Endodermal cell (in vitro differentiated cells): ENCODE measurements at regions not wholly inside any gene's neighbourhood (a gene's known extent, or its start where the extent isn't known, plus 50 kb on each side); places are given as distances from the start of the nearest gene placed in this dataset.

Experiments
- DNase-seq: peaks from one replicate; pipeline ENCODE4 v3.0.0-alpha.2; 2017
- H3K27ac ChIP-seq: 2 replicates; pipeline ENCODE4 v1.5.1; 2013; ENCODE audit warnings: mild to moderate bottlenecking, low read depth, low read length, moderate library complexity
- H3K27me3 ChIP-seq: 2 replicates; pipeline ENCODE4 v1.6.1; 2013; ENCODE audit warnings: mild to moderate bottlenecking, low read length, moderate library complexity; ENCODE audit not compliant: insufficient read depth, control insufficient read depth, poor library complexity, severe bottlenecking
- H3K36me3 ChIP-seq: 2 replicates; pipeline ENCODE4 v1.7.0; 2013; ENCODE audit warnings: mild to moderate bottlenecking, low read length, moderate library complexity; ENCODE audit not compliant: control insufficient read depth, insufficient read depth
- H3K4me1 ChIP-seq: one replicate; pipeline ENCODE4 v1.7.0; 2013; ENCODE audit warnings: low read length; ENCODE audit not compliant: control insufficient read depth, insufficient read depth
- H3K4me3 ChIP-seq: 2 replicates; pipeline ENCODE4 v1.5.1; 2013; ENCODE audit warnings: mild to moderate bottlenecking, low read length, moderate library complexity
- H3K9ac ChIP-seq: 2 replicates; pipeline ENCODE4 v1.6.1; 2013; ENCODE audit warnings: mild to moderate bottlenecking, low read length, moderate library complexity; ENCODE audit not compliant: poor library complexity, severe bottlenecking; ENCODE audit errors: extremely low read depth
- H3K9me3 ChIP-seq: 2 replicates; pipeline ENCODE4 v1.6.1; 2013; ENCODE audit warnings: mild to moderate bottlenecking, low read length, moderate library complexity; ENCODE audit not compliant: control insufficient read depth
- H3K27ac Mint-ChIP-seq: 2 replicates; pipeline ENCODE4 v1.8.0; 2020; ENCODE audit warnings: mixed read lengths
- H3K27me3 Mint-ChIP-seq: 2 replicates; pipeline ENCODE4 v1.8.0; 2021; ENCODE audit warnings: mild to moderate bottlenecking, mixed read lengths; ENCODE audit not compliant: insufficient read depth
- H3K36me3 Mint-ChIP-seq: 2 replicates; pipeline ENCODE4 v1.8.0; 2020; ENCODE audit warnings: low read depth, mixed read lengths
- H3K4me1 Mint-ChIP-seq: 2 replicates; pipeline ENCODE4 v1.8.0; 2020; ENCODE audit warnings: mixed read lengths
- H3K4me3 Mint-ChIP-seq: 2 replicates; pipeline ENCODE4 v1.8.0; 2020; ENCODE audit warnings: mild to moderate bottlenecking, moderate library complexity, mixed read lengths
- H3K9me3 Mint-ChIP-seq: 2 replicates; pipeline ENCODE4 v1.8.0; 2020; ENCODE audit warnings: mild to moderate bottlenecking, mixed read lengths
- CTCF ChIP-seq: fragments of 200-600 bp; sonication (generic); conservative IDR thresholded peaks from 2 replicates; pipeline ENCODE4 v1.5.0; 2021; ENCODE audit warnings: antibody characterized with exemption, mild to moderate bottlenecking
- WGBS, 2 experiments: methylation state at CpG; one replicate each; pipeline versions ENCODE4 v1.1.5 to v1.1.7; 2013; ENCODE audit warnings: missing lambda C conversion rate in 2 of 2, mixed read lengths in 1 of 2; ENCODE audit not compliant: insufficient coverage in 1 of 2, insufficient read length in 1 of 2; 5-methylcytosine and 5-hydroxymethylcytosine counted together

- DNase-seq, result no peak
- Mint-ChIP-seq H3K27me3 (no peaks in the 10 kb centered on the region), H3K9me3 (no peaks in the 10 kb centered on the region), H3K27ac (no peak overlapping the region), H3K4me1 (no peaks in the 10 kb centered on the region), H3K36me3 (no peaks in the 10 kb centered on the region), H3K4me3 (no peak overlapping the region)
- WGBS, 2 experiments, result 88% methylated on average over 1 of the region's 1 CpG; no CpG with 5 or more reads in 1 of the 2 experiments
- Histone ChIP-seq H3K4me3 (no peak overlapping the region), H3K27me3 (no peaks in the 10 kb centered on the region), H3K4me1 (no peaks in the 10 kb centered on the region), H3K9ac (no peak overlapping the region), H3K36me3 (no peaks in the 10 kb centered on the region), H3K9me3 (no peaks in the 10 kb centered on the region), H3K27ac (no peak overlapping the region)
- no peak for TF ChIP-seq CTCF
Observed at GRCh38 chr1:188244681-188245080, 1415.9 kb downstream of the PLA2G4A start.

- Histone ChIP-seq H3K36me3 (no peaks in the 10 kb centered on the region), H3K9ac (no peak overlapping the region), H3K9me3 (no peaks in the 10 kb centered on the region), H3K27me3 (no peaks in the 10 kb centered on the region), H3K4me1 (no peaks in the 10 kb centered on the region), H3K4me3 (no peak overlapping the region), H3K27ac (no peak overlapping the region)
- WGBS, 2 experiments, result 77 to 100% methylated on average over 1 of the region's 1 CpG
- Mint-ChIP-seq H3K27ac (no peak overlapping the region), H3K36me3 (no peaks in the 10 kb centered on the region), H3K9me3 (no peaks in the 10 kb centered on the region), H3K4me1 (no peaks in the 10 kb centered on the region), H3K27me3 (no peaks in the 10 kb centered on the region), H3K4me3 (no peak overlapping the region)
- no peak for DNase-seq
- TF ChIP-seq CTCF, result no peak
Observed at GRCh38 chr1:188247255-188247654, 1418.5 kb downstream of the PLA2G4A start.

DNA sequence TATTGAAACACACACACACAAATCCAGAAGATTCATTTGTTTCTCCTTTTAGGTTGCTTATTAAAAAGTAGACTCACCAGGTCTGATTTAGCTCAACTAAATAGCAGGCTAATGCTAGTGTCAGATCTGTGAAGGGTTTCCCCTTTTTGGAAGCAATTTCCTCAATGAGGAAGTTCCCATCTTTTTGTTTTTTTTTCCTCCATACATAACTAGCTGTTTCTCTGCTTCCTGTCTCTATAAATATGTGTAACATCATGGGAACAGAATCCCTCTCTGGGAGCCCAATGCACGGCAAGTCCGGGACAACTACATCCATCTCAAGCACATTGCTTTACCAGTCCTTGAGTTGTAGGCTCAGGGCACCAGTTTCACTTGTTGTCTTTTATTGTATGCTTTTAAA lies 1421.1 kb downstream of the PLA2G4A start:
- H3K27ac ChIP-seq, result no peak overlapping the region
- TF ChIP-seq CTCF, result no peak
- H3K4me3 ChIP-seq, result no peak overlapping the region
- Mint-ChIP-seq H3K4me1 (no peaks in the 10 kb centered on the region), H3K27me3 (no peaks in the 10 kb centered on the region), H3K4me3 (no peak overlapping the region), H3K36me3 (no peaks in the 10 kb centered on the region), H3K9me3 (no peaks in the 10 kb centered on the region), H3K27ac (no peak overlapping the region)
- H3K4me1 ChIP-seq, result no peaks in the 10 kb centered on the region
- WGBS, 2 experiments, result 90 to 100% methylated on average over 2 of the region's 2 CpGs
- no peak overlapping the region for H3K9ac ChIP-seq
- no peak for DNase-seq
- H3K9me3 ChIP-seq, result no peaks in the 10 kb centered on the region
- H3K36me3 ChIP-seq, result no peaks in the 10 kb centered on the region
- H3K27me3 ChIP-seq, result no peaks in the 10 kb centered on the region
